ENCODE measurements at regions not wholly inside any gene's neighbourhood (a gene's known extent, or its start where the extent isn't known, plus 50 kb on each side); places are given as distances from the start of the nearest gene placed in this dataset.

DNA sequence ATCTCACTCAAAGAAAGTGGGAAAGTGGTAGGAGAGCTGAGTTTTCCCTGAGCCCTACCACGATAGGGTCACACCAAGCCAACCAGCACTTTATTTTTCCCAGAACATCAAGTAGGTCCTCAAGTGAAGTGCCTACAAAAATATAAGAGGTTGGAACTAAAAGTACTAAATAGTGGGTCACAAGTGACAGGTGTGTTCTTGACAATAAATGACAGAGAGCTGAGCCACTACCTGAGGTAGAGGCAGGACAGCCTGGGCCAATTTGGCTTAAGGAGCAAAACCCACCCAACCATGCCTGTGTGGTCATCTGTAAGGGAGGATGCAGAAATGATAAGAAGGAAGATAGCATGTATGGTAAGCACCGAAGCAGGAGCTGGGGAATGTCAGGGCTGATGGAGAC lies 154.8 kb upstream of the SSTR4 start (continued):
- TF ChIP-seq, protein P1, sequence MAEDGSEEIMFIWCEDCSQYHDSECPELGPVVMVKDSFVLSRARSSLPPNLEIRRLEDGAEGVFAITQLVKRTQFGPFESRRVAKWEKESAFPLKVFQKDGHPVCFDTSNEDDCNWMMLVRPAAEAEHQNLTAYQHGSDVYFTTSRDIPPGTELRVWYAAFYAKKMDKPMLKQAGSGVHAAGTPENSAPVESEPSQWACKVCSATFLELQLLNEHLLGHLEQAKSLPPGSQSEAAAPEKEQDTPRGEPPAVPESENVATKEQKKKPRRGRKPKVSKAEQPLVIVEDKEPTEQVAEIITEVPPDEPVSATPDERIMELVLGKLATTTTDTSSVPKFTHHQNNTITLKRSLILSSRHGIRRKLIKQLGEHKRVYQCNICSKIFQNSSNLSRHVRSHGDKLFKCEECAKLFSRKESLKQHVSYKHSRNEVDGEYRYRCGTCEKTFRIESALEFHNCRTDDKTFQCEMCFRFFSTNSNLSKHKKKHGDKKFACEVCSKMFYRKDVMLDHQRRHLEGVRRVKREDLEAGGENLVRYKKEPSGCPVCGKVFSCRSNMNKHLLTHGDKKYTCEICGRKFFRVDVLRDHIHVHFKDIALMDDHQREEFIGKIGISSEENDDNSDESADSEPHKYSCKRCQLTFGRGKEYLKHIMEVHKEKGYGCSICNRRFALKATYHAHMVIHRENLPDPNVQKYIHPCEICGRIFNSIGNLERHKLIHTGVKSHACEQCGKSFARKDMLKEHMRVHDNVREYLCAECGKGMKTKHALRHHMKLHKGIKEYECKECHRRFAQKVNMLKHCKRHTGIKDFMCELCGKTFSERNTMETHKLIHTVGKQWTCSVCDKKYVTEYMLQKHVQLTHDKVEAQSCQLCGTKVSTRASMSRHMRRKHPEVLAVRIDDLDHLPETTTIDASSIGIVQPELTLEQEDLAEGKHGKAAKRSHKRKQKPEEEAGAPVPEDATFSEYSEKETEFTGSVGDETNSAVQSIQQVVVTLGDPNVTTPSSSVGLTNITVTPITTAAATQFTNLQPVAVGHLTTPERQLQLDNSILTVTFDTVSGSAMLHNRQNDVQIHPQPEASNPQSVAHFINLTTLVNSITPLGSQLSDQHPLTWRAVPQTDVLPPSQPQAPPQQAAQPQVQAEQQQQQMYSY (CRISPR knock-in tag; IDR thresholded peaks at IDR 0.05) = no peak
- no peak for TF ChIP-seq SP1 (IDR thresholded peaks at IDR 0.05; ENCODE audit: low read depth, low read length)
- TF ChIP-seq KLF5 (IDR thresholded peaks at IDR 0.05; ENCODE audit: partially characterized antibody) = no peak
- TF ChIP-seq ZNF622 (IDR thresholded peaks at IDR 0.05) = no peak
- TF ChIP-seq EP300 (IDR thresholded peaks at IDR 0.05; ENCODE audit: borderline replicate concordance in 1 of 2, control insufficient read depth in 1 of 2, low read depth in 2 of 2, low read length in 2 of 2) = no peak
- no peak for TF ChIP-seq RAD21 (IDR thresholded peaks at IDR 0.05; ENCODE audit: insufficient read depth, low read depth, low read length)

DNA sequence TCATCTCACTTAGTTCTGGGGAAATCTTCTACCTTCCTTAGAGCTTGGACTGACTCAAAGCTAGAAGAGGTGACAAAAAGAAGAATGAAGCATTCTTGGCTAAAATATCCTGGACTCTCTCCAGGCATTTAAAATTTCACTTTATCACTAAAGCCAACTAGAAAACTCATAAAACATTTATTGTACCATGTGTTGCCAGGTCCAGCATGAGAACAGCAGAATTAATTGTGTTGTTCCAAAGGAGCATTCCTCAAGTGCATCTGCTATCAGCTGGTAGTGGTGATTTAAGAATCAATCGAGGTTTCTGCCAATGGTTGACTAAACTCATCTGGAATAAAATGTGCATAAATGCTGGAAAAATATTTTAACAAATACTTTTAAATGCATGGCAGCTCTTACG lies 147.3 kb upstream of the SSTR4 start:
- ChIA-PET SMC1A (ENCODE audit: uncharacterized antibody, unreplicated experiment) (interaction anchor here (1.0 kb wide), 1 partner anchor 315 kb away, joined by 3 read pairs; no protein-coding TSS in a partner anchor), RAD21 (ENCODE audit: unreplicated experiment) (no interaction called here), CTCF (interaction anchor here (1.1 to 1.7 kb wide), 2 partner anchors 36 to 196 kb away, joined by 3 to 5 read pairs; no protein-coding TSS in a partner anchor), POLR2A (no interaction called here)
- WGBS (ENCODE audit: insufficient coverage, insufficient replicate concordance, low lambda C conversion rate, missing lambda C conversion rate) = 37% methylated on average over 2 of the region's 2 CpGs
- TF ChIP-seq SPI1 (IDR thresholded peaks at IDR 0.05; ENCODE audit: borderline replicate concordance, insufficient read depth, low read depth, low read length) = no peak
- no peak for TF ChIP-seq BHLHE40 (IDR thresholded peaks at IDR 0.05; ENCODE audit: borderline replicate concordance in 1 of 2, low read depth in 2 of 2, low read length in 1 of 2)
- TF ChIP-seq RAD51 (IDR thresholded peaks at IDR 0.05) = no peak
- no peak for TF ChIP-seq BRCA1 (IDR thresholded peaks at IDR 0.05; ENCODE audit: low read depth, low read length)
- TF ChIP-seq BACH1 (IDR thresholded peaks at IDR 0.05; ENCODE audit: borderline replicate concordance) = no peak
- TF ChIP-seq NFYB (IDR thresholded peaks at IDR 0.05; ENCODE audit: insufficient read depth, low read depth, low read length) = no peak
- no peak for TF ChIP-seq STAT3 (IDR thresholded peaks at IDR 0.05; ENCODE audit: low read depth, low read length)
- no peak for TF ChIP-seq MYB (IDR thresholded peaks at IDR 0.05; ENCODE audit: borderline replicate concordance, low read depth, low read length)
- TF ChIP-seq ZNF274 (IDR thresholded peaks at IDR 0.05; ENCODE audit: insufficient read depth, insufficient read length) = no peak
- no peak for TF ChIP-seq STAT1 (conservative IDR thresholded peaks at IDR 0.05)
- Histone ChIP-seq H2AFZ (ENCODE audit: control insufficient read depth, low read depth, low read length) (no peak overlapping the region), H3K4me3 (no peak overlapping the region), H4K20me1 (ENCODE audit: control insufficient read depth, insufficient read depth) (no peaks in the 10 kb centered on the region), H3K4me1 (ENCODE audit: control insufficient read depth, insufficient read depth, low read length) (no peaks in the 10 kb centered on the region), H3K79me2 (ENCODE audit: control insufficient read depth, insufficient read depth, low read length) (no peaks in the 10 kb centered on the region), H3K9ac (ENCODE audit: control insufficient read depth, insufficient read depth, low read length) (no peak overlapping the region), H3K27me3 (replicated peaks in 1 of 2; ENCODE audit: control insufficient read depth in 2 of 2, insufficient read depth in 2 of 2, low read length in 1 of 2) (no peaks in the 10 kb centered on the region), H3K9me3 (replicated peaks; ENCODE audit: control insufficient read depth, insufficient read depth, low read length) (no peaks in the 10 kb centered on the region), H3K27ac (ENCODE audit: control insufficient read depth, insufficient read depth) (no peak overlapping the region), H3K36me3 (ENCODE audit: control insufficient read depth in 2 of 2, insufficient read depth in 2 of 2, low read length in 1 of 2) (no peaks in the 10 kb centered on the region), H3K4me2 (ENCODE audit: control insufficient read depth, insufficient read depth) (no peak overlapping the region)
- no peak for DNase-seq (ENCODE audit: low read depth, low spot score)
- ATAC-seq = no peak
- intact Hi-C loops (cut with micrococcal nuclease; ENCODE audit: unreplicated experiment) = no loop called here
- in situ Hi-C loops (cut with MboI) = no loop called here
- BruUV-seq (replicated peaks) = no TSS peak
- no peak for FAIRE-seq

Data from GM12878 (cell line).